ENCODE measurements at regions not wholly inside any gene's neighbourhood (a gene's known extent, or its start where the extent isn't known, plus 50 kb on each side); places are given as distances from the start of the nearest gene placed in this dataset.

DNA sequence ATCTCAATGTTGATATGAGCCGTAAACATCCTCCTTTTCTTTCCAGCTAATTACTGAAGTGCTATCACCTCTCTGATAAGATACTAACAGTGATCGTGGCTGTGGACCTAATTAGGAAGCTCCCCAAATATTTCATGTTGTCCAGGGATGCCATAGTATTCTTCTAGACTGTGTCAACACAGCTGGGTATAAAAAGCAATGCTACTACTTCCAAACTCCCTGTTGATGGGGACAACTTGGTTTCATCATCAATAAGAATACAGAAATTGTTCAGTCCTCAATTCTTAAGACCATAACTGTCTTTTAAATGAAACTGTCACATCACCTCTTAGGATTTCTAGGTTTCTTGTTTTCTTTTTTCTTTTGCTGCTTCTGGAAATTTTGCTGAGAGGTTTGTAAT lies 530.6 kb downstream of the TOX3 start:
- no CpG with 5 or more reads among the region's 2 CpGs for WGBS (ENCODE audit: insufficient coverage)
- Mint-ChIP-seq H3K9me3 (peaks cover 26 to 33% (median 26%) of the 10 kb centered on the region in 3 donors), H3K4me3 (no peak overlapping the region), H3K27me3 (no peaks in the 10 kb centered on the region), H3K36me3 (no peaks in the 10 kb centered on the region), H3K27ac (no peak overlapping the region), H3K4me1 (no peaks in the 10 kb centered on the region)
- H3K36me3 ChIP-seq (ENCODE audit: control insufficient read depth in 2 of 2, extremely low read depth in 1 of 2, insufficient read depth in 1 of 2, low read length in 1 of 2) = no peaks in the 10 kb centered on the region
- H3K27me3 ChIP-seq (replicated peaks in 1 of 2; ENCODE audit: control insufficient read depth in 2 of 2, extremely low read depth in 1 of 2, insufficient read depth in 2 of 2, low read length in 1 of 2) = no peaks in the 10 kb centered on the region
- no peak overlapping the region for H3K27ac ChIP-seq (ENCODE audit: low read length)
- POLR2A ChIA-PET = no interaction called here
- CTCF ChIA-PET = no interaction called here
- no peak overlapping the region for H3K4me3 ChIP-seq (ENCODE audit: control insufficient read depth in 1 of 2, extremely low read depth in 1 of 2, low read length in 1 of 2)
- DNase-seq (no peak), ATAC-seq (replicated peaks in 1 of 4) (no peak)
- H3K4me1 ChIP-seq (ENCODE audit: control insufficient read depth in 1 of 2, extremely low read depth in 1 of 2, insufficient read depth in 2 of 2, low read length in 2 of 2) = no peaks in the 10 kb centered on the region
- H3K9me3 ChIP-seq = no peaks in the 10 kb centered on the region

DNA sequence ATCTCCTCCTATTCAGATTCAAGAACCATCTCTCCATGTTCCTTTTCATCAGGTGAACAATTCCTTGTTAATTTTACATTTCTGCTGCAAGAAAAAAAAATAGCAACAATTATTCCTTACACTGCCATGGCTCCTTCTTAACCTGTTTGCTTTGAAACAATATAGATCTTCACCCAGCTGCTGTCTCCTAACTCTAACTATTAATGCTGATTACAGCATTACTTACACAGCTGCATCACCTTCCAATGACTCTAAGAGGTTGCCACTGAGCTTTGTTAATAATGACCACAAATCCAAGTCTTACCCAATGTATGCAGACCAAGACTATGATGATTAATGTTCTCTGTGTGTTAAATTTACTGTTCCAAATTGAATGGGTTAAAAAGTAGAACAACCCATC lies 541.4 kb downstream of the TOX3 start:
- no peak overlapping the region for H3K4me3 ChIP-seq (ENCODE audit: control insufficient read depth in 1 of 2, extremely low read depth in 1 of 2, low read length in 1 of 2)
- no peak overlapping the region for H3K27ac Mint-ChIP-seq
- H3K9me3 ChIP-seq = no peaks in the 10 kb centered on the region
- POLR2A ChIA-PET = no interaction called here
- no peak for ATAC-seq (replicated peaks in 1 of 4)
- no peak for DNase-seq
- no peaks in the 10 kb centered on the region for H3K27me3 Mint-ChIP-seq
- no peaks in the 10 kb centered on the region for H3K36me3 ChIP-seq (ENCODE audit: control insufficient read depth in 2 of 2, extremely low read depth in 1 of 2, insufficient read depth in 1 of 2, low read length in 1 of 2)
- H3K9me3 Mint-ChIP-seq = peaks cover 6 to 13% (median 7%) of the 10 kb centered on the region in 3 donors
- H3K27ac ChIP-seq (ENCODE audit: low read length) = no peak overlapping the region
- H3K4me1 Mint-ChIP-seq = no peaks in the 10 kb centered on the region
- H3K4me3 Mint-ChIP-seq = no peak overlapping the region
- CTCF ChIA-PET = no interaction called here
- H3K36me3 Mint-ChIP-seq = no peaks in the 10 kb centered on the region
- no peaks in the 10 kb centered on the region for H3K27me3 ChIP-seq (replicated peaks in 1 of 2; ENCODE audit: control insufficient read depth in 2 of 2, extremely low read depth in 1 of 2, insufficient read depth in 2 of 2, low read length in 1 of 2)
- H3K4me1 ChIP-seq (ENCODE audit: control insufficient read depth in 1 of 2, extremely low read depth in 1 of 2, insufficient read depth in 2 of 2, low read length in 2 of 2) = no peaks in the 10 kb centered on the region

DNA sequence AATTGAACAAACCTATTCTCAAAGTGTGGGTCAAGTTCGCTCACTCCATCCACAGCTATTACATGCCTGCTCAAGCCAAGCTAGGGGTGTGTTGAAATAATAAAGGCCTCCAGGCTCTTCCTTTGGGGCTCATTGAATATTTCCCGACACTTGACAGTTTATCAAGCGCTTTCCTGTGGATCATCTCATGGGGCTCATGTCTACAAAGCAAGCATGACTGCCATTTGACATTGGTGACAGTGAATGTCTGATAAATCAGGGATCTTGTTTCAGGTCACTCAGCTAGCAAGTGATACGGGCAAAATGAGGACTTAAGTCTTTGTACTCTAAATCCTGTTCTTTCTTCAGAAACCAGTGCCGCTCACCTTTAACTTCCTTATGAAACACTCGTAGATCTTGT lies 542.6 kb downstream of the TOX3 start:
- no peaks in the 10 kb centered on the region for H3K4me1 Mint-ChIP-seq
- CTCF ChIA-PET = no interaction called here
- no peak for ATAC-seq (replicated peaks in 1 of 4)

DNA sequence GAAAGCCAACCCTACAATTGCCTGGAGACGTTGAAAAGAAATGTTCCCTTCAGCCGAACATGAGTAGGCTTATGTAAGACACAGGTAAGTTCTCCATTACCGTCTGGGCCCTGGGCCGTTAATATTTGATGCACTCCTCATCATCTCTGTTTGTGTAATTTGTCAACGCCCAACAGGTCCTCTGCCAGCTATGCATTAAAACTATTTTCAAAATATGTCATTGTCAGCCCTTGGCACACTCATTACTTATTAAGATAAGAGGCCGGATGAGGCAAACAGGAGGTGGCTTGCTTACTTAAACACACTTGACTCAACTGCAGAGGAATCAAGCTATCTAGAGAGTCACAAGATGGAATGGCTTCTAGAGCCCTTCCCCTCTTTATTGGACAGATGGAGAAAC lies 544.9 kb downstream of the TOX3 start:
- no peaks in the 10 kb centered on the region for H3K4me1 ChIP-seq (ENCODE audit: control insufficient read depth in 1 of 2, extremely low read depth in 1 of 2, insufficient read depth in 2 of 2, low read length in 2 of 2)
- POLR2A ChIA-PET = no interaction called here
- no peak for ATAC-seq (replicated peaks in 1 of 4)
- no peaks in the 10 kb centered on the region for H3K4me1 Mint-ChIP-seq
- WGBS (ENCODE audit: insufficient coverage) = 100% methylated on average over 2 of the region's 6 CpGs
- H3K27me3 ChIP-seq (replicated peaks in 1 of 2; ENCODE audit: control insufficient read depth in 2 of 2, extremely low read depth in 1 of 2, insufficient read depth in 2 of 2, low read length in 1 of 2) = no peaks in the 10 kb centered on the region
- H3K9me3 ChIP-seq = no peaks in the 10 kb centered on the region
- no peaks in the 10 kb centered on the region for H3K36me3 Mint-ChIP-seq
- CTCF ChIA-PET = no interaction called here
- H3K4me3 ChIP-seq (ENCODE audit: control insufficient read depth in 1 of 2, extremely low read depth in 1 of 2, low read length in 1 of 2) = no peak overlapping the region
- no peaks in the 10 kb centered on the region for H3K27me3 Mint-ChIP-seq
- H3K27ac Mint-ChIP-seq = no peak overlapping the region
- no peak overlapping the region for H3K4me3 Mint-ChIP-seq
- DNase-seq = no peak
- no peak overlapping the region for H3K27ac ChIP-seq (ENCODE audit: low read length)
- H3K9me3 Mint-ChIP-seq = peaks cover 10 to 16% (median 13%) of the 10 kb centered on the region in 3 donors
- no peaks in the 10 kb centered on the region for H3K36me3 ChIP-seq (ENCODE audit: control insufficient read depth in 2 of 2, extremely low read depth in 1 of 2, insufficient read depth in 1 of 2, low read length in 1 of 2)

More for the DNA sequence above, 542.6 kb downstream of the TOX3 start:
- WGBS (ENCODE audit: insufficient coverage) = 76% methylated on average over 3 of the region's 6 CpGs
- POLR2A ChIA-PET = no interaction called here
- DNase-seq = no peak
- Mint-ChIP-seq H3K9me3 (peaks cover 10 to 15% (median 11%) of the 10 kb centered on the region in 3 donors), H3K36me3 (no peaks in the 10 kb centered on the region), H3K27me3 (no peaks in the 10 kb centered on the region), H3K4me3 (no peak overlapping the region), H3K27ac (no peak overlapping the region)
- Histone ChIP-seq H3K4me1 (ENCODE audit: control insufficient read depth in 1 of 2, extremely low read depth in 1 of 2, insufficient read depth in 2 of 2, low read length in 2 of 2) (no peaks in the 10 kb centered on the region), H3K36me3 (ENCODE audit: control insufficient read depth in 2 of 2, extremely low read depth in 1 of 2, insufficient read depth in 1 of 2, low read length in 1 of 2) (no peaks in the 10 kb centered on the region), H3K4me3 (ENCODE audit: control insufficient read depth in 1 of 2, extremely low read depth in 1 of 2, low read length in 1 of 2) (no peak overlapping the region), H3K27ac (ENCODE audit: low read length) (no peak overlapping the region), H3K27me3 (replicated peaks in 1 of 2; ENCODE audit: control insufficient read depth in 2 of 2, extremely low read depth in 1 of 2, insufficient read depth in 2 of 2, low read length in 1 of 2) (no peaks in the 10 kb centered on the region), H3K9me3 (no peaks in the 10 kb centered on the region)

DNA sequence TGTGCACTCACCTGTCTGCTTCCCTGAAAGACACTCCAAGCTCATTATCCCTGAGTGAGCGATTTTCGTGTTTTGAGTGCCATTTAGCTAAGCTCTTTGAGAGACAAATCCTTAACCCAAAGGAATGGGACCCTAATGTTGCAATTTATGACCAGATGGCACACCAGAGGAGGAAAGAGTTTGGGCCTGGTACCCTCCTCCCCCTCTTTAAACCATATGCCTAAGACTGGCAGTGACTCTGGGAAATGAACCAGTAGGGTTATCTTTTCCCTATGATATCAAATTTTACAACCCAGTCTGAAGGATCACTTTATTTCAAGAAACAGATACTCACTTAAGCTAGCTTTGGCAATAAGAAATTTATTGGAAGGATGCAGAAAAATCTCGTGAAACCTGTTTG lies 550.4 kb downstream of the TOX3 start:
- POLR2A ChIA-PET = no interaction called here
- no peaks in the 10 kb centered on the region for H3K4me1 ChIP-seq (ENCODE audit: control insufficient read depth in 1 of 2, extremely low read depth in 1 of 2, insufficient read depth in 2 of 2, low read length in 2 of 2)
- H3K27ac ChIP-seq (ENCODE audit: low read length) = no peak overlapping the region
- no peaks in the 10 kb centered on the region for H3K36me3 ChIP-seq (ENCODE audit: control insufficient read depth in 2 of 2, extremely low read depth in 1 of 2, insufficient read depth in 1 of 2, low read length in 1 of 2)
- no peaks in the 10 kb centered on the region for H3K9me3 ChIP-seq
- Mint-ChIP-seq H3K27me3 (no peaks in the 10 kb centered on the region), H3K9me3 (peaks cover 11 to 20% (median 14%) of the 10 kb centered on the region in 3 donors), H3K36me3 (no peaks in the 10 kb centered on the region), H3K4me3 (no peak overlapping the region), H3K27ac (no peak overlapping the region), H3K4me1 (no peaks in the 10 kb centered on the region)
- H3K27me3 ChIP-seq (replicated peaks in 1 of 2; ENCODE audit: control insufficient read depth in 2 of 2, extremely low read depth in 1 of 2, insufficient read depth in 2 of 2, low read length in 1 of 2) = no peaks in the 10 kb centered on the region
- no peak overlapping the region for H3K4me3 ChIP-seq (ENCODE audit: control insufficient read depth in 1 of 2, extremely low read depth in 1 of 2, low read length in 1 of 2)
- DNase-seq (no peak), ATAC-seq (replicated peaks in 1 of 4) (no peak)
- 44% methylated on average over 1 of the region's 3 CpGs for WGBS (ENCODE audit: insufficient coverage)
- CTCF ChIA-PET = no interaction called here

DNA sequence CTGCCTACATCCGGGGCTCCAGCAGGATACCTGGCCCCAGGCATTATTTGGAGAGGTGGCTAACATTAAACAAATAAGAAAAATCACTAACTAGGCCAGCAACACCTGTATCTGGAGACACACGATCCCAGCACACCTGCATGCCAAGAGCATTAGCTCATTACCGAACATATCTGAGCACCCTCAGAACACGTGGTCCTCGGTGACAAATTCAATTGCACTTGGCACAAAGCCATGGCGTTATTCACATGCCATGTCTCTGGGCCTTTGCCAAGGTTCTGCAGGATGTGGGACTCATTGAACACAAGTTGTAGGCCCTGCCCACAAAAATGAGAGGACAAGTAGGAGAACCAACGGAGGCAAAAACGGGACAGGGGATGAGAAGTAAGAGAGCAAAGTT lies 552.3 kb downstream of the TOX3 start:
- H3K4me3 ChIP-seq (ENCODE audit: control insufficient read depth in 1 of 2, extremely low read depth in 1 of 2, low read length in 1 of 2) = no peak overlapping the region
- 85% methylated on average over 4 of the region's 8 CpGs for WGBS (ENCODE audit: insufficient coverage)

DNA sequence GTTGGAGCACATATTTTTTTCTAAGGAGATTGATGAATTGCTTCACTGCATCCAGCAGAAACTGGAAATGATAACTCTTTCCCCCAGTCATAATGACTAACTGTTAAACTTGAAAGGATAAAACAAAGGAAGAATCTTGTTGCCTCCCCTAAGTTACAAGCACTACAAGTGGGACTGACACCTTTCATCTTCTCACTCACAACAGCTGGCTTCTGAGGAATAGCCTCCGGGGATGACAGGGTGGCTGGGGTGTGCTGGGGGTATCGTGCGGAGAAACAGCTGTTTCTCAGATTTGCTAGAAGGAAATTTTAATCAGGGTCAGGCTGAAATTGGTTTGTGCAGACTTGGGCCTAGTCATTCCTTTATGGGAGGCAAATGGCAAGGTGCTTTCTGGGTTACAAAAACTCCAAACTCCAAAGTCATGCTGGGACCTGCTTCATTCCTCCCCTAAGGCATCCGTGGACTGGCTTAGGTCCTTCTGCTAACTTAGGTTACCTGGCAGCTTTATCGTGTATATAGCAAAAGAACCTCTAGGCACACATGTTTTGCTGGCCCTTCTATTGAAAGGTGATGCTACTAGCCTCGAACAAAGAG lies 557.2 kb downstream of the TOX3 start:
- Mint-ChIP-seq H3K9me3 (peaks cover 12 to 29% (median 17%) of the 10 kb centered on the region in 3 donors), H3K27me3 (no peaks in the 10 kb centered on the region), H3K4me3 (no peak overlapping the region), H3K36me3 (no peaks in the 10 kb centered on the region), H3K4me1 (no peaks in the 10 kb centered on the region), H3K27ac (no peak overlapping the region)
- Histone ChIP-seq H3K27ac (ENCODE audit: low read length) (no peak overlapping the region), H3K9me3 (no peaks in the 10 kb centered on the region), H3K4me1 (ENCODE audit: control insufficient read depth in 1 of 2, extremely low read depth in 1 of 2, insufficient read depth in 2 of 2, low read length in 2 of 2) (no peaks in the 10 kb centered on the region), H3K27me3 (replicated peaks in 1 of 2; ENCODE audit: control insufficient read depth in 2 of 2, extremely low read depth in 1 of 2, insufficient read depth in 2 of 2, low read length in 1 of 2) (no peaks in the 10 kb centered on the region), H3K36me3 (ENCODE audit: control insufficient read depth in 2 of 2, extremely low read depth in 1 of 2, insufficient read depth in 1 of 2, low read length in 1 of 2) (no peaks in the 10 kb centered on the region), H3K4me3 (ENCODE audit: control insufficient read depth in 1 of 2, extremely low read depth in 1 of 2, low read length in 1 of 2) (no peak overlapping the region)
- no peak for DNase-seq
- WGBS (ENCODE audit: insufficient coverage) = 50% methylated on average over 3 of the region's 6 CpGs
- POLR2A ChIA-PET = no interaction called here
- no peak for ATAC-seq (replicated peaks in 1 of 4)
- CTCF ChIA-PET = no interaction called here

More for the DNA sequence above, 552.3 kb downstream of the TOX3 start:
- H3K27ac ChIP-seq (ENCODE audit: low read length) = no peak overlapping the region
- ATAC-seq (replicated peaks in 1 of 4) = no peak
- H3K9me3 Mint-ChIP-seq = peaks cover 11 to 21% (median 17%) of the 10 kb centered on the region in 3 donors
- no peak overlapping the region for H3K27ac Mint-ChIP-seq
- H3K4me3 Mint-ChIP-seq = no peak overlapping the region
- ChIA-PET CTCF (no interaction called here), POLR2A (no interaction called here)
- H3K27me3 Mint-ChIP-seq = no peaks in the 10 kb centered on the region
- no peaks in the 10 kb centered on the region for H3K36me3 ChIP-seq (ENCODE audit: control insufficient read depth in 2 of 2, extremely low read depth in 1 of 2, insufficient read depth in 1 of 2, low read length in 1 of 2)
- no peaks in the 10 kb centered on the region for H3K9me3 ChIP-seq
- no peaks in the 10 kb centered on the region for H3K36me3 Mint-ChIP-seq
- no peak for DNase-seq
- no peaks in the 10 kb centered on the region for H3K4me1 Mint-ChIP-seq
- no peaks in the 10 kb centered on the region for H3K4me1 ChIP-seq (ENCODE audit: control insufficient read depth in 1 of 2, extremely low read depth in 1 of 2, insufficient read depth in 2 of 2, low read length in 2 of 2)
- no peaks in the 10 kb centered on the region for H3K27me3 ChIP-seq (replicated peaks in 1 of 2; ENCODE audit: control insufficient read depth in 2 of 2, extremely low read depth in 1 of 2, insufficient read depth in 2 of 2, low read length in 1 of 2)
